ENCODE measurements at regions not wholly inside any gene's neighbourhood (a gene's known extent, or its start where the extent isn't known, plus 50 kb on each side); places are given as distances from the start of the nearest gene placed in this dataset.
"Not testable (repeated sequence)": the region's sequence is repeated elsewhere in the genome, so short reads cannot be mapped to it uniquely, and the experiment has no call there.

DNA sequence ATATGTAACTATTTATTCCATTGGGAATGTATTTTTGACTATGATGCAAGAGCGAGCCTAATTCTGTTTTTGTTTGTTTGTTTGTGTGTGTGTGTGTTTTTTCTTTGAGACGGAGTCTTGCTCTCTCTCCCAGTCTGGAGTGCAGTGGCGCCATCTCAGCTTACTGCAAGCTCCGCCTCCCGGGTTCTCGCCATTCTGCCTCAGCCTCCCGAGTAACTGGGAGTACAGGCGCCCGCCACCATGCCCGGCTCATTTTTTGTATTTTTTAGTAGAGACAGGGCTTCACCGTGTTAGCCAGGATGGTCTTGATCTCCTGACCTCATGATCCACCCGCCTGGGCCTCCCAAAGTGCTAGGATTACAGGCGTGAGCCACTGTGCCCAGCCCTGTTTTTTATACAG lies 415.4 kb upstream of the CDIN1 start:
- not testable (repeated sequence) for H3K4me1 ChIP-seq (ENCODE audit: control insufficient read depth in 1 of 2, insufficient read depth in 2 of 2, low read length in 2 of 2); H3K9ac ChIP-seq (ENCODE audit: low read depth in 1 of 2, low read length in 2 of 2); H3K36me3 ChIP-seq (ENCODE audit: control insufficient read depth in 1 of 2, insufficient read depth in 2 of 2, low read length in 2 of 2); H3K27me3 ChIP-seq (ENCODE audit: control insufficient read depth in 1 of 2, insufficient read depth in 2 of 2, low read length in 2 of 2); H3K4me3 ChIP-seq (ENCODE audit: low read depth in 1 of 2, low read length in 2 of 2); H3K27ac ChIP-seq (ENCODE audit: low read depth, low read length); H3K9me3 ChIP-seq (ENCODE audit: control insufficient read depth in 1 of 2, low read length in 2 of 2)

DNA sequence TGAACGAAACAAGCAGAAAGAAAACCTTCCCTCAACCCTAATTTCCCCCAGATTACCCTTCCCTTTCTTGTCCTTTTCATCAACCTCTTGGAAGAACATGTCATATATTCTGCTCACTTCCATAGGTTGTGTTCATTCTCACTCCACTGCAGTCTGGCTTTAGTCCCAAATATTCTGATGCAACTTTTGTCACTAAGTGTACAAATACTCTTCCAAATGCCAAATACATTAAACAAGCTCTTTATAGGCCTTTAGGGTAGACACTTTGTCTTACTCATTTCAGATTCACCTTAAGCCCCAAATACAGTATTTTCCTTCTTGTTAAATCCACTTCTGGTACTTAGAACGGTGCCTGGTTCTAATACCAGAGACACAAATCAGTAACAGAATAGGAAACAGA lies 406.5 kb upstream of the CDIN1 start:
- no peak overlapping the region for H3K9ac ChIP-seq (ENCODE audit: low read depth in 1 of 2, low read length in 2 of 2)
- no peaks in the 10 kb centered on the region for H3K36me3 ChIP-seq (ENCODE audit: control insufficient read depth in 1 of 2, insufficient read depth in 2 of 2, low read length in 2 of 2)
- no peak overlapping the region for H3K4me3 ChIP-seq (ENCODE audit: low read depth in 1 of 2, low read length in 2 of 2)
- H3K9me3 ChIP-seq (ENCODE audit: control insufficient read depth in 1 of 2, low read length in 2 of 2): no peaks in the 10 kb centered on the region
- H3K4me1 ChIP-seq (ENCODE audit: control insufficient read depth in 1 of 2, insufficient read depth in 2 of 2, low read length in 2 of 2): peaks cover 0 to 5% of the 10 kb centered on the region in 2 donors
- H3K27me3 ChIP-seq (ENCODE audit: control insufficient read depth in 1 of 2, insufficient read depth in 2 of 2, low read length in 2 of 2): no peaks in the 10 kb centered on the region
- H3K27ac ChIP-seq (ENCODE audit: low read depth, low read length): no peak overlapping the region

DNA sequence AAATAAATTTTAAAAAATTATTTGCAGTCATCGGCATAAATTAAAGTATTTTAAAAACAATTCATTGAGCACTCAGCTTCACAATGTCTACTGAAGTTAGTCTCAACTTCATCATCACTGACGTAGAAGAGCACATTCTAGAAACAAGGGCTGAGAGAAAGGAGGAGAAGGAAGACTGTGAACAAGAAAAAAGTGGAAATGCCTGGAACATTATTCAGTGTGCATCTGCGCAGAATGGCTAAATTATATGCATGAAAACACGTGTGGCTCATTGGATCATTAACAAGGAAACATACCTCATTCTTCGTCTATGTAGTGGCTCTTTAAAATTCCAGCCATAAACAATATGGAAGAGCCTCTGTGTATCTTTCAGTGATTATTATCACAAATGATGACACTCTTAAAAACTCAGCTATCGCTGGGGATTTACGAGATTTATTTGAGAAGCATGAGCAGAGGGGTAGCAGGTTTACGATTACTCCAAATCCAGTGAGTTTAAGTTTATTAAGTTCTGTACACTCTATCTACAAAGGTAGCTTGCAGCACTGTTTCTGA lies 404.2 kb upstream of the CDIN1 start:
- Histone ChIP-seq H3K4me3 (ENCODE audit: low read depth in 1 of 2, low read length in 2 of 2) (no peak overlapping the region), H3K9ac (ENCODE audit: low read depth in 1 of 2, low read length in 2 of 2) (no peak overlapping the region)

DNA sequence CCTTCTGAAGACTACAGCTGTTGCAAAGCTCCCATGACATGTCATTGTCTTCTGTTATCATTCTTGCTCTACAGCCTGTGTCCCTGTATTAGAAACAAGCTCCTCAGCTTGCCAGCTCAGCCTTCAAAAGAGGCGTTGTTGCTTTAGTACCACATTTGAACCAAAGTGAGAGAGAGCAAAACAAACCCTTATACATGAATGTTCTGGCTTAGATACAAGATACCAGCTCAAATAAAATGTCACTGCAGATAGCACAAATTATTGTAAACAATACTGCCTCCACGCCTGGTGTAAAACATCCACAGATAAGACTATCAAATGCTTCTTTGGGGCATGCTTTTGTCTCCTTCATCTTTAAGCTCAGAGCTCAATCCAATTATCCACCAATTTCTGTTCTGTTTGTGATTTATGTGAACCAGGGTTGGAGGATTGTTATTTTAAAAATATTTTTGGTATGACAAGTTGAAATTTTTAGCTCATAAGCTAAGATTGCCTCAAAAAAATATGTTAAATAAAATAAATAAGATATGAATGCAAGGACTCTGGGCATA lies 403.6 kb upstream of the CDIN1 start:
- no peak overlapping the region for H3K4me3 ChIP-seq (ENCODE audit: low read depth in 1 of 2, low read length in 2 of 2)
- H3K9ac ChIP-seq (ENCODE audit: low read depth in 1 of 2, low read length in 2 of 2): no peak overlapping the region
- H3K27ac ChIP-seq (ENCODE audit: low read depth, low read length): no peak overlapping the region
- H3K4me1 ChIP-seq (ENCODE audit: control insufficient read depth in 1 of 2, insufficient read depth in 2 of 2, low read length in 2 of 2): peaks cover 0 to 5% of the 10 kb centered on the region in 2 donors
- H3K9me3 ChIP-seq (ENCODE audit: control insufficient read depth in 1 of 2, low read length in 2 of 2): no peaks in the 10 kb centered on the region
- no peaks in the 10 kb centered on the region for H3K36me3 ChIP-seq (ENCODE audit: control insufficient read depth in 1 of 2, insufficient read depth in 2 of 2, low read length in 2 of 2)
- no peaks in the 10 kb centered on the region for H3K27me3 ChIP-seq (ENCODE audit: control insufficient read depth in 1 of 2, insufficient read depth in 2 of 2, low read length in 2 of 2)

More for the DNA sequence above, 404.2 kb upstream of the CDIN1 start:
- Histone ChIP-seq H3K36me3 (ENCODE audit: control insufficient read depth in 1 of 2, insufficient read depth in 2 of 2, low read length in 2 of 2) (no peaks in the 10 kb centered on the region), H3K27me3 (ENCODE audit: control insufficient read depth in 1 of 2, insufficient read depth in 2 of 2, low read length in 2 of 2) (no peaks in the 10 kb centered on the region), H3K27ac (ENCODE audit: low read depth, low read length) (no peak overlapping the region), H3K4me1 (ENCODE audit: control insufficient read depth in 1 of 2, insufficient read depth in 2 of 2, low read length in 2 of 2) (peaks cover 0 to 5% of the 10 kb centered on the region in 2 donors), H3K9me3 (ENCODE audit: control insufficient read depth in 1 of 2, low read length in 2 of 2) (no peaks in the 10 kb centered on the region)

DNA sequence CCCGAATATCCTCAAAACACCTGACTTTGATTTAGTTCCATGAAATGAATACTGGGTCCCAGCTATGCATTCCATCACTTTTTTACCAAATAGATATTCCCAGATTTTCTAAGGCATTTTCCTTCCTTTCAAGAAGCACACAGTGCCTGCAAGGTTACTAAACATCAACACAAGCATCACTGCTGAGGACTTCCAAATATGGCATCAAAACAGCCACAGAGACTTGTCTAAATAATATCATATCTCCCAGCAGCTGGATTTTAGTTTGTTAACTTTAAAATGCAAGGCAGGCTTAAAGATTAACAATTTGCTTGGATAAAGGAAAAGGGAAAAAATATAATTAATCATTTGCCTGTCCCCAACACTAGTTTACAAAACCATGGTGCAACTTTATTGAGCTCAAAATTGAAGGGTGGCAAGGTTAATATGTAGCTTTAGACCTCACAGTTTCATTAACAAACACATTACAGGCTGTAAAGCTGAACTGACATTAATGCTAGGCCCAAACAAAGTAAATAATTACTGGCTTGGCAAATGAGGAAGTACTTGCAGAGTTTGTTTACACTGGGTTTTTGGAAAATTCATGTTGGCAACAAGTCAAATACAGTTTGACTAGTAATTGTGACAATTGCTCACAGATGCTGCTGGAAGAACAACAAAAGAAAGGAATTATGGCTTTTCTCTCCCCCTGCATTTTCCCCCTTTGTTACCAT lies 401.7 kb upstream of the CDIN1 start:
- H3K4me3 ChIP-seq (ENCODE audit: low read depth in 1 of 2, low read length in 2 of 2): no peak overlapping the region
- H3K27me3 ChIP-seq (ENCODE audit: control insufficient read depth in 1 of 2, insufficient read depth in 2 of 2, low read length in 2 of 2): no peaks in the 10 kb centered on the region
- no peak overlapping the region for H3K9ac ChIP-seq (ENCODE audit: low read depth in 1 of 2, low read length in 2 of 2)
- H3K36me3 ChIP-seq (ENCODE audit: control insufficient read depth in 1 of 2, insufficient read depth in 2 of 2, low read length in 2 of 2): no peaks in the 10 kb centered on the region
- H3K27ac ChIP-seq (ENCODE audit: low read depth, low read length): no peak overlapping the region
- H3K9me3 ChIP-seq (ENCODE audit: control insufficient read depth in 1 of 2, low read length in 2 of 2): no peaks in the 10 kb centered on the region
- peaks cover 0 to 5% of the 10 kb centered on the region in 2 donors for H3K4me1 ChIP-seq (ENCODE audit: control insufficient read depth in 1 of 2, insufficient read depth in 2 of 2, low read length in 2 of 2)

DNA sequence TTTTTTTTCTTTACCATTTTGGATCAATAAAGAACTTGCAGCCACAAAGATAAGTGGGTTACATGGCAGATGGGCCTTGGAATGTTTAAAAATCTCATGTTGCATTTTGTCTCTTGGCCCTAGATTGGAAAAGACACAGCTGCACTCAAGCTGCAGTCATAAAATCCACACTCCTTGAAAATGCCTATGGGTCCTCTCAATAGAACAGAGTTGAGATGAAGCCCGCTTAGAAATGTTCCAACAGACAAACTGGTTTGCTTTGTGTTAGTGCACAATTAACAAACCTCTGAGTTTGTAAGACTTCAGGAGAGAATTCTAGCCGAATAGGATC lies 401.2 kb upstream of the CDIN1 start:
- Histone ChIP-seq H3K27ac (ENCODE audit: low read depth, low read length) (no peak overlapping the region), H3K9ac (ENCODE audit: low read depth in 1 of 2, low read length in 2 of 2) (no peak overlapping the region), H3K4me3 (ENCODE audit: low read depth in 1 of 2, low read length in 2 of 2) (no peak overlapping the region), H3K36me3 (ENCODE audit: control insufficient read depth in 1 of 2, insufficient read depth in 2 of 2, low read length in 2 of 2) (no peaks in the 10 kb centered on the region), H3K9me3 (ENCODE audit: control insufficient read depth in 1 of 2, low read length in 2 of 2) (no peaks in the 10 kb centered on the region), H3K4me1 (ENCODE audit: control insufficient read depth in 1 of 2, insufficient read depth in 2 of 2, low read length in 2 of 2) (peaks cover 0 to 5% of the 10 kb centered on the region in 2 donors), H3K27me3 (ENCODE audit: control insufficient read depth in 1 of 2, insufficient read depth in 2 of 2, low read length in 2 of 2) (no peaks in the 10 kb centered on the region)

DNA sequence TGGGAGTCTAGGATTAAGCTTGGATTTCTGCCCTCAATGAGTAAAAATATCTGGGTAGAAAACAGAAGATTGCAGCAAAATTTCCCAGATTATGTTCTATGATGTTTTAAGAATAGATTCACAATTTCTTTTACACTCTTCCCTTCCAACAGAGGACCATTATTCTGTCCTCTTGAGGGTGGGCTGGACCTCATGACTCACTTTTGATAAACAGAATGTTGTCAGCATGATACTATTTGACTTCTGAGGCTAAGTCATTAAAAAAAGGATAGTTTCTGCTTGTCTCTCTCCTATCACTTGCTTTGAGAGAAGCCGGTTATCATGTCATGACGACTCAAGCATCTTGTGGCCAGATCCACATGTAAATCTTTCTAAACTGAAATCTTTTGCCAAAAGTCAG lies 396.2 kb upstream of the CDIN1 start:
- Histone ChIP-seq H3K27me3 (ENCODE audit: control insufficient read depth in 1 of 2, insufficient read depth in 2 of 2, low read length in 2 of 2) (no peaks in the 10 kb centered on the region), H3K9ac (ENCODE audit: low read depth in 1 of 2, low read length in 2 of 2) (no peak overlapping the region), H3K4me3 (ENCODE audit: low read depth in 1 of 2, low read length in 2 of 2) (no peak overlapping the region), H3K4me1 (ENCODE audit: control insufficient read depth in 1 of 2, insufficient read depth in 2 of 2, low read length in 2 of 2) (no peaks in the 10 kb centered on the region), H3K9me3 (ENCODE audit: control insufficient read depth in 1 of 2, low read length in 2 of 2) (no peaks in the 10 kb centered on the region), H3K27ac (ENCODE audit: low read depth, low read length) (no peak overlapping the region), H3K36me3 (ENCODE audit: control insufficient read depth in 1 of 2, insufficient read depth in 2 of 2, low read length in 2 of 2) (no peaks in the 10 kb centered on the region)

DNA sequence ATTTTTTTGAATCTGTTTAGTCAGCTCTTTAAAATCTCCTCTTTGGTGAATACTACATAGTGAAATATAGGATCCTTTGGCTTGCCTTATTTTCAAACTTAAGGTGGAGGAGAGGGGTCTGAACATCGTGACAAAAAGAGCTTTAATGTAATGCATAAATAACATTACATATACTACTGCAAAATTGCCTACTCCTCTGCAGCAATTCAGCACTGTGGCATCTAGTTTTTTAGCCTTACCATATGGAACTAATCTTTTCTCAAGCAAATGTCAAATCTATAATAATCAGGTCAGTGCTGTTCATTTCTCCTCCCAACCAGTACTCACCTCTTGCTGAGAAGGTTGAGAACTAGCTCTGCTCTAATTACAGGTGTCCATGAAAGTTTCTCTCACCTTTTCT lies 394.0 kb upstream of the CDIN1 start:
- Histone ChIP-seq H3K4me1 (ENCODE audit: control insufficient read depth in 1 of 2, insufficient read depth in 2 of 2, low read length in 2 of 2) (no peaks in the 10 kb centered on the region), H3K9ac (ENCODE audit: low read depth in 1 of 2, low read length in 2 of 2) (no peak overlapping the region), H3K4me3 (ENCODE audit: low read depth in 1 of 2, low read length in 2 of 2) (no peak overlapping the region), H3K27ac (ENCODE audit: low read depth, low read length) (no peak overlapping the region), H3K36me3 (ENCODE audit: control insufficient read depth in 1 of 2, insufficient read depth in 2 of 2, low read length in 2 of 2) (no peaks in the 10 kb centered on the region), H3K9me3 (ENCODE audit: control insufficient read depth in 1 of 2, low read length in 2 of 2) (no peaks in the 10 kb centered on the region), H3K27me3 (ENCODE audit: control insufficient read depth in 1 of 2, insufficient read depth in 2 of 2, low read length in 2 of 2) (no peaks in the 10 kb centered on the region)

DNA sequence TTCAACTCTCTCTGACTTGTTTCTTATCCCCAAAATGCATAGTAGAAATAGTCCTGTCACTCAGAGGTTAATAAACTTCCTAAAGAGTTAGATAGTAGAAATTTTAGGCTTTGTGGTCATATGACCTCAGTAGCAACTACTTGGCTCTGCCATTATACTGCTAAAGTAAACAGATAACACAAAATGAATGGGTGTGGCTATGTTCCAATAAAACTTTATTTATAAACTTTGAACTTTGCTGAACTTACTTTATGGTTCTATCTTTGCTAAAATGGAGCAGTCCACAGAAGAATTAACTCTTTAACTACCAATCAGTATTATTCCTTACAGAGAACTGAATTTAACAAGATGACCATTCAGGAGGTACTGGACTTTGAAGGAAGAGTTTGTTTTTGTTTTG lies 393.6 kb upstream of the CDIN1 start:
- H3K9ac ChIP-seq (ENCODE audit: low read depth in 1 of 2, low read length in 2 of 2): no peak overlapping the region
- H3K27me3 ChIP-seq (ENCODE audit: control insufficient read depth in 1 of 2, insufficient read depth in 2 of 2, low read length in 2 of 2): no peaks in the 10 kb centered on the region
- H3K36me3 ChIP-seq (ENCODE audit: control insufficient read depth in 1 of 2, insufficient read depth in 2 of 2, low read length in 2 of 2): no peaks in the 10 kb centered on the region
- no peak overlapping the region for H3K4me3 ChIP-seq (ENCODE audit: low read depth in 1 of 2, low read length in 2 of 2)
- H3K9me3 ChIP-seq (ENCODE audit: control insufficient read depth in 1 of 2, low read length in 2 of 2): no peaks in the 10 kb centered on the region
- no peak overlapping the region for H3K27ac ChIP-seq (ENCODE audit: low read depth, low read length)
- H3K4me1 ChIP-seq (ENCODE audit: control insufficient read depth in 1 of 2, insufficient read depth in 2 of 2, low read length in 2 of 2): no peaks in the 10 kb centered on the region

DNA sequence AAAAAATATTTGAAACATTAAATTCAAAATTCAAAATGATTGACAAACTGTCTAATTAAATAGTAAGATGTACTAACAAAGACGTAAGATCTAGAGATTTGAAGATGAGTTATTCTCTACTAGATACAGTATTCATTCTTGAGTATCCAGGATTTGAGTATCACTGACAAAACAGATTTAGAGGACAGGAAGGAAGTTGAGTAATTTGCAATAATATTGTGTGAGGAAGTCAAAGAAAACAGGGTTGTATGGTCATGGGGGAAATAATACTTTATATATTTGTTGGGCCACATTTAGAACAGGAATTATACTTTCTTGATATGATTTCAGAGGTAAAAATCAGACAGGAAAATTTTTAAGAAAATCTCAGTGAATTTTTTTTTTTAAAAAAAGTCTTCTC lies 393.1 kb upstream of the CDIN1 start:
- Histone ChIP-seq H3K4me1 (ENCODE audit: control insufficient read depth in 1 of 2, insufficient read depth in 2 of 2, low read length in 2 of 2) (no peaks in the 10 kb centered on the region), H3K27ac (ENCODE audit: low read depth, low read length) (no peak overlapping the region), H3K4me3 (ENCODE audit: low read depth in 1 of 2, low read length in 2 of 2) (no peak overlapping the region), H3K9ac (ENCODE audit: low read depth in 1 of 2, low read length in 2 of 2) (no peak overlapping the region), H3K9me3 (ENCODE audit: control insufficient read depth in 1 of 2, low read length in 2 of 2) (no peaks in the 10 kb centered on the region), H3K36me3 (ENCODE audit: control insufficient read depth in 1 of 2, insufficient read depth in 2 of 2, low read length in 2 of 2) (no peaks in the 10 kb centered on the region), H3K27me3 (ENCODE audit: control insufficient read depth in 1 of 2, insufficient read depth in 2 of 2, low read length in 2 of 2) (no peaks in the 10 kb centered on the region)

All from duodenal mucosa (tissue), 2 donors.